ENCODE measurements at regions not wholly inside any gene's neighbourhood (a gene's known extent, or its start where the extent isn't known, plus 50 kb on each side); places are given as distances from the start of the nearest gene placed in this dataset.
"Not testable (repeated sequence)": the region's sequence is repeated elsewhere in the genome, so short reads cannot be mapped to it uniquely, and the experiment has no call there.

GRCh38 chr16:86220561-86220960 lies 289.8 kb upstream of the FOXF1 start:
- no peak for FAIRE-seq

GRCh38 chr16:86221085-86221484 lies 289.2 kb upstream of the FOXF1 start:
- no peak for FAIRE-seq

- no peak for FAIRE-seq
These were observed 287.8 kb upstream of the FOXF1 start for GRCh38 chr16:86222547-86222946.

- no peak for FAIRE-seq
These were observed 287.3 kb upstream of the FOXF1 start for GRCh38 chr16:86222965-86223551.

- no peak for FAIRE-seq
These were observed 286.2 kb upstream of the FOXF1 start for GRCh38 chr16:86224126-86224525.

- no peak for FAIRE-seq
These were observed 285.7 kb upstream of the FOXF1 start for GRCh38 chr16:86224629-86225028.

GRCh38 chr16:86225905-86226371 lies 284.4 kb upstream of the FOXF1 start:
- FAIRE-seq, result no peak

- no peak for FAIRE-seq
These were observed 283.3 kb upstream of the FOXF1 start for GRCh38 chr16:86227041-86227440.

- FAIRE-seq, result no peak
These were observed 282.5 kb upstream of the FOXF1 start for GRCh38 chr16:86227801-86228200.

GRCh38 chr16:86228713-86229112 lies 281.6 kb upstream of the FOXF1 start:
- no peak for FAIRE-seq

- no peak for FAIRE-seq
These were observed 281.0 kb upstream of the FOXF1 start for GRCh38 chr16:86229283-86229682.

- FAIRE-seq, result no peak
These were observed 280.3 kb upstream of the FOXF1 start for GRCh38 chr16:86229866-86230656.

- no peak for FAIRE-seq
These were observed 278.9 kb upstream of the FOXF1 start for GRCh38 chr16:86231321-86231995.

- no peak for FAIRE-seq
These were observed 278.4 kb upstream of the FOXF1 start for GRCh38 chr16:86231996-86232350.

GRCh38 chr16:86232496-86232895 lies 277.8 kb upstream of the FOXF1 start:
- no peak for FAIRE-seq

GRCh38 chr16:86233506-86233905 lies 276.8 kb upstream of the FOXF1 start:
- not testable (repeated sequence) for FAIRE-seq

GRCh38 chr16:86239381-86239780 lies 270.9 kb upstream of the FOXF1 start:
- no peak for FAIRE-seq

- FAIRE-seq, result no peak
These were observed 269.5 kb upstream of the FOXF1 start for GRCh38 chr16:86240716-86241363.

GRCh38 chr16:86241681-86242080 lies 268.6 kb upstream of the FOXF1 start:
- no peak for FAIRE-seq

GRCh38 chr16:86242244-86243122 lies 267.8 kb upstream of the FOXF1 start:
- FAIRE-seq, result no peak

- FAIRE-seq, result no peak
These were observed 267.2 kb upstream of the FOXF1 start for GRCh38 chr16:86243123-86243473.

GRCh38 chr16:86243571-86244154 lies 266.7 kb upstream of the FOXF1 start:
- no peak for FAIRE-seq
